ENCODE measurements at regions not wholly inside any gene's neighbourhood (a gene's known extent, or its start where the extent isn't known, plus 50 kb on each side); places are given as distances from the start of the nearest gene placed in this dataset.

DNA sequence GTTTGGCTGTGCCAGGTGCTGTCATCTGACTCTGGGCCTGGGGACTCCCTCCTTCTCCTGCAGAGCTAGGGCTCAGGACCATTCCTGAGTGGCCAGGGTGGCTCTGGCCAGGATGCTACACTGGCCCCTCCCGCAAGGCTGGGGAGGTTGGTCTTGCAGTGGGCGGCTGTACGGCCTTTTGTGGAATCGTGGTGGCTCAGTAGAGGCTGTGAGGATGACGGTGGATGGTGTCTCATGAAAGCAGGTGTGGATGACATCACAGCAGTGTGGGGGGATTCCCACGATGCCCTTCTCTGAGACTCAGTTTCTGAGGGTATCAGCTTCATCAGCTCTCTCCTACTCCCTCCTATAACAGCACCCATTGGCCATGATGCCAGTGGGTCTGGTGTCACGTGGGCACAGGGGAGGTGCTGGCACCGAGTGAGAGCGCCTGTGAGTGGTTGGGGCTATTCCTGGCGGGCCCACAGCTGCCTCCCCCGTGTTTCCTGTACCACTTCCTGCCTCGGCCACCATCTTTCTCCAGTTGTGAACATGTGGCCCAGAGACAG, 144.2 kb upstream of the HDAC4 start:
- peak overlapping the region in 1 of 3 donors; percentile 6 for H3K27ac ChIP-seq (ENCODE audit: low read depth in 1 of 3, low read length in 2 of 3)
- no peaks in the 10 kb centered on the region for H3K36me3 ChIP-seq (ENCODE audit: control insufficient read depth in 3 of 3, insufficient read depth in 2 of 3, low read depth in 1 of 3, low read length in 3 of 3)
- peaks cover 0 to 2% (median 0%) of the 10 kb centered on the region in 3 donors for H3K27me3 ChIP-seq (ENCODE audit: control insufficient read depth in 3 of 3, insufficient read depth in 3 of 3, low read length in 3 of 3)
- H3K4me3 ChIP-seq (ENCODE audit: low read depth in 1 of 3, low read length in 3 of 3), result no peak overlapping the region
- H3K4me1 ChIP-seq (ENCODE audit: control insufficient read depth in 3 of 3, insufficient read depth in 2 of 3, low read depth in 1 of 3, low read length in 2 of 3), result no peaks in the 10 kb centered on the region
- DNase-seq (no peak), FAIRE-seq (no peak)
- no peaks in the 10 kb centered on the region for H3K9me3 ChIP-seq (ENCODE audit: control insufficient read depth in 2 of 2, insufficient read depth in 1 of 2, low read depth in 1 of 2, low read length in 1 of 2)
- WGBS, 3 donors, result 65 to 74% (median 74%) methylated on average over 12 of the region's 12 CpGs

DNA sequence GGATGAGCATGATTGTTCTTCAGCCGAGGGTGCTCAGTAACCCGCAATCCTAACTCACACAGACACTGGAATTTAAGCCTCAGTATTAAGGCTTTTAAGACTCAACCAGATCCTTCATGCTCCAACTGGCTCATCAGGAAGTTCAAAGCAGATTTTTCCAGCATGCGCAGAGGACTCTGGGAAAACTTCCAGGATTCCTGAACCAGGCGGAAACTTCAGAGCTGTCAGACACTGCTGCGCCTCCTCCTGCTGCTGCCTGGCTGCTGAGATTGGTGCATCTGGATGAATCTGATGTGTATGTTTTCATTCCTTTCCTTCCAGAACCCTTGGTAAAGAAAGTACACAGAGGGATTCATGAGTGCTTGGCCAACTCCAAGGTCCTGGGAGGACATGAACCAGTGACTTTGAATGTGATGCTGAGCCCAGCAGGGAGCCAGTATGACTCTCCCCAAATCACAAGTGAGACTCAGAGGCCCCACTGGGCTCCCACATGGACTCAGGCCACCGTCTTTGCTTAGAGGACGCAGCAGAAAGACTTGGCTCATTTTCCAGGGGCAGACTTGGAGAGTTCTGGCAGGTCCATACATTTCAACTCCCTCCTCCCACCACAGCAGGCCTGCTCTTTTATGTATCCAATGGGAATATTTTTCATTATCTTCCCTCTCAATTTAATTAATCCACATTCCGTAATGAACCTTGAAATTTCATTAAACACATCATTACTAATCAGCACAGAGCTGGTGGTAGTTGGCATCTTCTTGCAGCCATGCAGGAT, 143.5 kb upstream of the HDAC4 start:
- 66 to 75% (median 74%) methylated on average over 8 of the region's 8 CpGs for WGBS, 3 donors
- peak overlapping the region in 1 of 3 donors; percentile 37 for H3K27ac ChIP-seq (ENCODE audit: low read depth in 1 of 3, low read length in 2 of 3)

DNA sequence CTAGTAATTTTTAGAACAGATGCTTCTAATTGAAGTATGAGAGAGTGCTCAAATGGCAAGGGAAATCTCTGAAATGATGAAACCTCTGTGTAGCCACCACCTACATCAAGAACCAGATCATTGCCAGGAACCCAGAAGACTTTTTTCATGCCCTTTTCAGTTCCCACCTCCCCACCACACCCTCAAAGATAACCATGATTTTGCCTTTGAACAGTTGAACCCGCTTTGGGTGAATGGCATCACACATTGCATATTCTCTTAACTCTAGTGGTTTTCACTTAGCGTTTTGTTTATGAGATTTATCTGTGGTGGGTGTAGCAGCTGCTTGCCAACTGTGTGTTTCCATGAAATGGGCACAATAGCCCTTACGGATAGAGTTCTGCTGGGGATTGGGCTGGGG, 142.9 kb upstream of the HDAC4 start:
- Histone ChIP-seq H3K9me3 (ENCODE audit: control insufficient read depth in 2 of 2, insufficient read depth in 1 of 2, low read depth in 1 of 2, low read length in 1 of 2) (no peaks in the 10 kb centered on the region), H3K27me3 (ENCODE audit: control insufficient read depth in 3 of 3, insufficient read depth in 3 of 3, low read length in 3 of 3) (peaks cover 0 to 2% (median 0%) of the 10 kb centered on the region in 3 donors), H3K36me3 (ENCODE audit: control insufficient read depth in 3 of 3, insufficient read depth in 2 of 3, low read depth in 1 of 3, low read length in 3 of 3) (no peaks in the 10 kb centered on the region), H3K4me1 (ENCODE audit: control insufficient read depth in 3 of 3, insufficient read depth in 2 of 3, low read depth in 1 of 3, low read length in 2 of 3) (no peaks in the 10 kb centered on the region), H3K27ac (ENCODE audit: low read depth in 1 of 3, low read length in 2 of 3) (peak overlapping the region in 1 of 3 donors; percentile 37), H3K4me3 (ENCODE audit: low read depth in 1 of 3, low read length in 3 of 3) (no peak overlapping the region)
- WGBS, 3 donors, result 74 to 83% (median 75%) methylated on average over 3 of the region's 3 CpGs
- no peak for DNase-seq
- FAIRE-seq, result no peak

More for the DNA sequence above, 143.5 kb upstream of the HDAC4 start:
- H3K9me3 ChIP-seq (ENCODE audit: control insufficient read depth in 2 of 2, insufficient read depth in 1 of 2, low read depth in 1 of 2, low read length in 1 of 2), result no peaks in the 10 kb centered on the region
- FAIRE-seq, result no peak
- no peak overlapping the region for H3K4me3 ChIP-seq (ENCODE audit: low read depth in 1 of 3, low read length in 3 of 3)
- H3K36me3 ChIP-seq (ENCODE audit: control insufficient read depth in 3 of 3, insufficient read depth in 2 of 3, low read depth in 1 of 3, low read length in 3 of 3), result no peaks in the 10 kb centered on the region
- peak in 1 of 2 donors; percentile 17 for DNase-seq
- peaks cover 0 to 2% (median 0%) of the 10 kb centered on the region in 3 donors for H3K27me3 ChIP-seq (ENCODE audit: control insufficient read depth in 3 of 3, insufficient read depth in 3 of 3, low read length in 3 of 3)
- no peaks in the 10 kb centered on the region for H3K4me1 ChIP-seq (ENCODE audit: control insufficient read depth in 3 of 3, insufficient read depth in 2 of 3, low read depth in 1 of 3, low read length in 2 of 3)

DNA sequence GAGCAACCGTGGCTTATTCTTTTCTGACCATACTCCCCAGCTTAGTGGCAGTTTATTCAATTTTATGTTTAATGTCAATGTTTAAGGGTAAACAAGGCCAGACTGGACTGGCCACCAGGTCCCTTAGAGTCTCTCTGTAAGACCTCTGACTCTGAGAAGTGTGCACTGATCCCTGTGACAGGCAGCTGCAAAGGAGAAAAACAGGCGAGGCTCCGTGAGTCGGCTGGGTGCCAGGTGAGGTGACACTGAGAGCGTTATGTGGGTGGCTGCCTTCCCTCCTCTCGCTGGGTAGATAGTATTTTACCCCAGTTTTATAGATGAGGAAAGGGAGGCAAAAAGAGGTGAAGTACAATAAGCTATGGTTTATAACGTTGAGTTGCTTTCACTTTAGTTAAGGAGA, 139.4 kb upstream of the HDAC4 start:
- DNase-seq (peak in 1 of 2 donors; percentile 13), FAIRE-seq (no peak)
- WGBS, 3 donors, result 14 to 60% (median 40%) methylated on average over 7 of the region's 7 CpGs
- no peaks in the 10 kb centered on the region for H3K36me3 ChIP-seq (ENCODE audit: control insufficient read depth in 3 of 3, insufficient read depth in 2 of 3, low read depth in 1 of 3, low read length in 3 of 3)
- peaks cover 0 to 2% (median 0%) of the 10 kb centered on the region in 3 donors for H3K27me3 ChIP-seq (ENCODE audit: control insufficient read depth in 3 of 3, insufficient read depth in 3 of 3, low read length in 3 of 3)
- H3K4me1 ChIP-seq (ENCODE audit: control insufficient read depth in 3 of 3, insufficient read depth in 2 of 3, low read depth in 1 of 3, low read length in 2 of 3), result no peaks in the 10 kb centered on the region
- no peak overlapping the region for H3K4me3 ChIP-seq (ENCODE audit: low read depth in 1 of 3, low read length in 3 of 3)
- no peaks in the 10 kb centered on the region for H3K9me3 ChIP-seq (ENCODE audit: control insufficient read depth in 2 of 2, insufficient read depth in 1 of 2, low read depth in 1 of 2, low read length in 1 of 2)
- H3K27ac ChIP-seq (ENCODE audit: low read depth in 1 of 3, low read length in 2 of 3), result no peak overlapping the region

DNA sequence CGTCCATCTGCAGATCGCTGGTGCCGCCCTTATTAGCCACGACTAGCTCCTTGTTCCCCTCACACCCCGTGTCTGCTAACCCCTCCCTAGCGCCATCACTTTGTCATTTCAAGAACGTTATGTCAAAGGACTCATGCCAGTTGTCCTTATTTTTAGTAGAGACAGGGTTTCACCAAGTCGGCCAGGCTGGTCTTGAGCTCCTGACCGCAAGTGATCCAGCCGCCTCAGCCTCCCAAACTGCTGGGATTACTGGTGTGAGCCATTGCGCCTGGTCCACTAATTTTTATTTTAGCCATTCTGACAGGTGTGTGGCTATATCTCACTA, 138.9 kb upstream of the HDAC4 start:
- H3K4me1 ChIP-seq (ENCODE audit: control insufficient read depth in 3 of 3, insufficient read depth in 2 of 3, low read depth in 1 of 3, low read length in 2 of 3), result no peaks in the 10 kb centered on the region
- H3K9me3 ChIP-seq (ENCODE audit: control insufficient read depth in 2 of 2, insufficient read depth in 1 of 2, low read depth in 1 of 2, low read length in 1 of 2), result peaks cover 0 to under 1% of the 10 kb centered on the region in 2 donors
- H3K36me3 ChIP-seq (ENCODE audit: control insufficient read depth in 3 of 3, insufficient read depth in 2 of 3, low read depth in 1 of 3, low read length in 3 of 3), result no peaks in the 10 kb centered on the region
- FAIRE-seq (no peak), DNase-seq (no peak)
- peaks cover 0 to 2% (median 0%) of the 10 kb centered on the region in 3 donors for H3K27me3 ChIP-seq (ENCODE audit: control insufficient read depth in 3 of 3, insufficient read depth in 3 of 3, low read length in 3 of 3)
- H3K4me3 ChIP-seq (ENCODE audit: low read depth in 1 of 3, low read length in 3 of 3), result no peak overlapping the region
- 73 to 81% (median 74%) methylated on average over 11 of the region's 11 CpGs for WGBS, 3 donors
- H3K27ac ChIP-seq (ENCODE audit: low read depth in 1 of 3, low read length in 2 of 3), result no peak overlapping the region

DNA sequence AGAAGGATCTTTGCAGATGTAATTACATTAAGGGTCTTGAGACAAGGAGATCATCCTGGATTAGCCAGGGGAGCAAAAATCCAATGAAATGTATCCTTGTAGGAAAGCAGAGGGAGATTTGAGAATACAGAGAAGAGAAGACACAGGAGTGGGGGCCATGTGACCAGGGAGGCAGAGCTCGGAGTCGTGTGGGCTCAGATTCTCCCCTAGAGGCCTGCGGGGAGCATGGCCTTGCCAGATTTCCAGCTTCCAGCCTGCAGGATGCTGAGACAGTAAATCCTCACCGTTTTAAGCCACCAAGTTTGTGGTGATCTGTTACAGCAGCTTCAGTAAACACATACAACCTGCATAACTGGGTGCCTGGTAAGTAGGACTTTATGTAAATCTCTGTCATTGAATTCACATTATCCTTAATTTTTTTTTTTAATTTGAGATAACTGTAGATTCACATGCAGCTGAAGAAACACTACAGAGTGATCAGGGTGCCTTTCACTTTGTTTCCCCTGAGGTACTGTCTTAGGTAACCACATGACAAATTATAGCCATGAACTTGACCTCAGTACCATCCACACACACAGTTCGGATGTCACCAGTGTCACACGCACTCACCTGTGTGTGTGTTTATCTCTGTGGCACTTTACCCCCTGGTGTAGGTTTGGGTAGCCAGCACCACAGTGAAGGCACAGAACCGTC, 138.4 kb upstream of the HDAC4 start:
- H3K4me3 ChIP-seq (ENCODE audit: low read depth in 1 of 3, low read length in 3 of 3), result no peak overlapping the region
- FAIRE-seq (no peak), DNase-seq (no peak)
- H3K4me1 ChIP-seq (ENCODE audit: control insufficient read depth in 3 of 3, insufficient read depth in 2 of 3, low read depth in 1 of 3, low read length in 2 of 3), result no peaks in the 10 kb centered on the region
- no peak overlapping the region for H3K27ac ChIP-seq (ENCODE audit: low read depth in 1 of 3, low read length in 2 of 3)
- H3K9me3 ChIP-seq (ENCODE audit: control insufficient read depth in 2 of 2, insufficient read depth in 1 of 2, low read depth in 1 of 2, low read length in 1 of 2), result peaks cover 3 to 5% of the 10 kb centered on the region in 2 donors
- peaks cover 0 to 2% (median 0%) of the 10 kb centered on the region in 3 donors for H3K27me3 ChIP-seq (ENCODE audit: control insufficient read depth in 3 of 3, insufficient read depth in 3 of 3, low read length in 3 of 3)
- 69 to 79% (median 70%) methylated on average over 7 of the region's 7 CpGs for WGBS, 3 donors
- H3K36me3 ChIP-seq (ENCODE audit: control insufficient read depth in 3 of 3, insufficient read depth in 2 of 3, low read depth in 1 of 3, low read length in 3 of 3), result no peaks in the 10 kb centered on the region

DNA sequence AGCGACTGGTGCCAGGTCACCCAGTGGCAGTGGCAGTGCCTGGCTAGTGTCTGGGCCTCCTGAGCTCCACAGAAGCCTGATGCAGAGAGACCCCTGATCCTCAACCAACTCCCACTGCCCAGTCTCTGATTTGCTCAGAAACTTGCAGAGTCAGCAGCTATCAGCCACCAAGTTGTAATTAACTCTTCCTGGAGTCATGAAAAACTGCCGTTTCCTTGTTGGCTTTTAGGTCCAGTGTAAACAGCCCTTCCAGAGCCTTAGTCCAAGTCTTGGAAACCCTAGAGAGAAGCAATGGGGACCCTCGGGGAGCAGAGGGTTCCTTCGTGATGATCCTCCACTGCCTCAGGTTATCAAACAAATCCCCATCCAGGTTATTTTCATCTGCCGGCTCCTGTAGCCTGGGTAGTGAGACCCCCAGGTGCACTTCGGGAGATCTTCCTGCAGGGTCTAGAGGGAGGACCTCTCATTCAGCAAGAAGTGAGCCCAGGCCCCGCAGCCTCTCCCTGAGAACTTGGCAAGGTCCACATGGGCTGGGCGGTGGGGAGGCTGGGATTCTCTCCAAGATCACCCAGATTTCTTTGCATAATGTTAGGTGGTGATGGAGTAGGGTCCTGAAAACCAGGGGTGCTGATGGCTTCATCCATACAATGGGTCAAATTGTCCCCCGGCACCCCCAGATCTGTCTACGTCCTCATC, 137.7 kb upstream of the HDAC4 start:
- H3K4me3 ChIP-seq (ENCODE audit: low read depth in 1 of 3, low read length in 3 of 3), result no peak overlapping the region
- no peaks in the 10 kb centered on the region for H3K4me1 ChIP-seq (ENCODE audit: control insufficient read depth in 3 of 3, insufficient read depth in 2 of 3, low read depth in 1 of 3, low read length in 2 of 3)
- DNase-seq, result no peak
- no peak overlapping the region for H3K27ac ChIP-seq (ENCODE audit: low read depth in 1 of 3, low read length in 2 of 3)
- H3K9me3 ChIP-seq (ENCODE audit: control insufficient read depth in 2 of 2, insufficient read depth in 1 of 2, low read depth in 1 of 2, low read length in 1 of 2), result peaks cover 3 to 5% of the 10 kb centered on the region in 2 donors
- no peaks in the 10 kb centered on the region for H3K27me3 ChIP-seq (ENCODE audit: control insufficient read depth in 3 of 3, insufficient read depth in 3 of 3, low read length in 3 of 3)
- FAIRE-seq, result no peak
- WGBS, 3 donors, result 74 to 80% (median 78%) methylated on average over 10 of the region's 10 CpGs
- no peaks in the 10 kb centered on the region for H3K36me3 ChIP-seq (ENCODE audit: control insufficient read depth in 3 of 3, insufficient read depth in 2 of 3, low read depth in 1 of 3, low read length in 3 of 3)

DNA sequence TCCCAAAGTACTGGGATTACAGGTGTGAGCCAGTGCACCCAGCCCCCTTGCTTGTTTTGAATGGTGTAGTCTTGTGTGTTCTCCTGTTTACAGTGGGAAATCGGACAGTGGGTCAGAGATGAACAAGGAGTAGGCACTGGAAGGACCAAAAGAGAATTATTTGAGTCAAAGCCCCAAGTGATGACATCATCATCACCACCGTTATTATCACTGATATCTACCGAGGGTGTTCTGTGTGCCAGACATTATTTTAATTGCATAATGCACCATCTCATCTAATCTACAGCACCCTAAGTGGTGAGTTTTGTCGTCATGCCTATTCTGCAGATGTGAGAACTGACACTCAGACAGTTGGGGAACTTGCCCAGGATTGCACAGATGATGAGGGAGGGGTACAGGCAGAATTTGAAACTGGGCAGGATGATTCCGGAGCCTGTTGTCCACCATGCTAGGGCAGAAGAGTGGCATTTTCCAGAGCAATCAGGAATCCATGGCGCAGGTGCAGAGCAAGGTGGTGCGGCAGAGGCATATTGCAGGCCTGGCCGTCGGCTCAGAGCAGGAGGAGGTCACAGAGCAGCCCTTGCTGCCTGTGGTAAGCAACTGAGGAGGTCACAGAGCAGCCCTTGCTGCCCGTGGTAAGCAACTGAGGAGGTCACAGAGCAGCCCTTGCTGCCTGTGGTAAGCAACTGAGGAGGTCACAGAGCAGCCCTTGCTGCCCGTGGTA, 137.0 kb upstream of the HDAC4 start:
- FAIRE-seq, result no peak
- H3K27me3 ChIP-seq (ENCODE audit: control insufficient read depth in 3 of 3, insufficient read depth in 3 of 3, low read length in 3 of 3), result no peaks in the 10 kb centered on the region
- WGBS, 3 donors, result 64 to 78% (median 70%) methylated on average over 11 of the region's 11 CpGs

More for the DNA sequence above, 137.0 kb upstream of the HDAC4 start:
- Histone ChIP-seq H3K4me1 (ENCODE audit: control insufficient read depth in 3 of 3, insufficient read depth in 2 of 3, low read depth in 1 of 3, low read length in 2 of 3) (no peaks in the 10 kb centered on the region), H3K36me3 (ENCODE audit: control insufficient read depth in 3 of 3, insufficient read depth in 2 of 3, low read depth in 1 of 3, low read length in 3 of 3) (no peaks in the 10 kb centered on the region), H3K9me3 (ENCODE audit: control insufficient read depth in 2 of 2, insufficient read depth in 1 of 2, low read depth in 1 of 2, low read length in 1 of 2) (peaks cover 3 to 5% of the 10 kb centered on the region in 2 donors), H3K4me3 (ENCODE audit: low read depth in 1 of 3, low read length in 3 of 3) (no peak overlapping the region), H3K27ac (ENCODE audit: low read depth in 1 of 3, low read length in 2 of 3) (no peak overlapping the region)
- DNase-seq, result no peak

Data from small intestine (tissue), 7 donors.